Right renal cortex interstitium (tissue), 3 donors: ENCODE measurements at regions not wholly inside any gene's neighbourhood (a gene's known extent, or its start where the extent isn't known, plus 50 kb on each side); places are given as distances from the start of the nearest gene placed in this dataset.
"Not testable (repeated sequence)": the region's sequence is repeated elsewhere in the genome, so short reads cannot be mapped to it uniquely, and the experiment has no call there.

Experiments used
- DNase-seq, 3 donors: peaks; one replicate each; pipeline ENCODE4 v3.0.0-alpha.2; 2013; ENCODE audit warnings: low read depth in 3 of 3, low spot score in 2 of 3

DNA sequence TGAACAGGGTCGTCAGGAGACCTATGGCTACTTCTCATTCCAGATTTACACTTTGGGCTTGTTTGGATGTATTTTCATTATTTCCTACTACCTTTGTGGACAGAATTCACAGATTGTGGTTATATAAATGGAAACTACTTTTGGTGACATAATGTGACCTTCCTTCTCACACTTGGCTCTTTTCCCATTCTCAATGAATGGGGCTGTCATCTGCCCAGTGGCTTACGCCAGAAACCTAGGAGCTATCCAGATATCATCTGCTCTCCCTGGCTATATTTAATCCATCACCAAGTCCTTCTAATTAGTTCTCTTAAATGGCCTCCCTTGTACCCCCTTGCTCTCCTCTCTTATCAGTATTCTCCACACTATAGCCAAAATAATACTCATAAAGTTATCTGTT is 1606.8 kb downstream of the KHDRBS2 start:
- no peak for DNase-seq

DNA sequence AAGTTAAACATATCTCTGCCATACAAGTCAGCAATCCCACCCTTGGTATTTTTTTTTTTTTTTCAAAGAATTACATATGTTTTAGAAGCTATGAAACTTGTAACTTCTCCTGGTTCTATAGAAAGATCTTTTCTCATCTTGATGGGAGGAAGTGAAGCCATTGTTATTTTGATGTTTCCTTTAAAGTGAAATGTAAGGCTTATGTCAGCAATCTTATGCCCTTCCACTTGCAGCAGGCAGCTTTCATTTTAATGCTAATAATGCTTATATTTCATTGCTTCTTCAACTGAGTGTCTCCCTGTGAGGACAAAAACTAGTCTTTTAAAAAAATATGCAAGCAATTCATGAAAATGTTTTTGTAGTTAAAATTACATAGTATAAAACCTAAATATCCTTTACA is 1614.7 kb downstream of the KHDRBS2 start:
- DNase-seq: no peak

DNA sequence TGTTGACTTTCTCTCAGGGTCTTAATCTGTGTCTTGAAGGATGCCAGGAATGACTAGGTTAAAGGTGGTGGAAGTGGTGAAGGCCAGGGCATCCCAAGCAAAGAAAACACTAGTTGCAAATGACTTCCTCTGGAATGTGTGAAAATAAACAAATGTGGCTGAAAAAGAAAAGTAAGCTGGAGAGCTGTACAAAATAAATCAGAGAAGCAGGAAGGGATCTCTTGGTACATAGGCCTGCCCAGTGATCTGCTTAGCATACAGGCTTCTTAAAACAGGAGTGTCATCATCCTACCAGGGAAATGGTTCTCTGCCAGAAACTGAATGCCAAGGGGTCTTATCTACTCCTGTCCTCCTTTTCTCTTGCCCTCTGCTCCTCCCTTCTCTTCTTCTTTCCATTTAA is 1616.0 kb downstream of the KHDRBS2 start:
- no peak for DNase-seq

DNA sequence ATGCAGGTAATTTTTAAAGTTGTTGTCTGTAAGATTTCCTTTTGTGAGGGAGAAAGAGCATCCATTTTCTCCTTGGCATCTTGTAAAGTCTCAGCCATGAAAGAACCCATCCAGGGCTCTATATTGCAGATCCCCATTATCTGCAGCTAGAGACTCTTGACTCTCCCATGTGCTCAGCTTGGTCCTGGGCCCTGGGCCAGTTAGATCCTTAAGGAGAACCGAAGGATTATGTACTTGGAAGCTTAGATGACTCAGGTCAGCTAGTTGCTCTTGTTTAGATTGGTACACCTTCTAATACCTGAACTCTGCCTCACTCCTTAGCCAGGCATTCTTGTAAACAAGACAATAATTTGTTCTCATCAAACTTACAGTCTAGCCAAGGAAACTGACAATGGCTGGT is 1617.6 kb downstream of the KHDRBS2 start:
- DNase-seq: no peak

DNA sequence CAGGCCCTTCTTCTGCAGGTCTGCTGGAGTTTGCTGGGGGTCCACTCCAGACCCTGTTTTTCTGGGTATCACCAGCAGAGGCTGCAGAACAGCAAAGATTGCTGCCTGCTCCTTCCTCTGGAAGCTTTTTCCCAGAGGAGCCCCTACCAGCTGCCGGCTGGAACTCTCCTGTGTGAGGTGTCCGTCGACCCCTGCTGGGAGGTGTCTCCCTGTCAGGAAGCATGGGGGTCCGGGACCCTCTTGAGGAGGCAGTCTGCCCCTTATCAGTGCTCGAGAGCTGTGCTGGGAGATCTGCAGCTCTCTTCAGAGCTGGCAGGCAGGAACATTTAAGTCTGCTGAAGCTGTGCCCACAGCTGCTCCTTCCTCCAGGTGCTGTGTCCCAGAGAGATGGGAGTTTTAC is 1622.8 kb downstream of the KHDRBS2 start:
- DNase-seq: not testable (repeated sequence)

DNA sequence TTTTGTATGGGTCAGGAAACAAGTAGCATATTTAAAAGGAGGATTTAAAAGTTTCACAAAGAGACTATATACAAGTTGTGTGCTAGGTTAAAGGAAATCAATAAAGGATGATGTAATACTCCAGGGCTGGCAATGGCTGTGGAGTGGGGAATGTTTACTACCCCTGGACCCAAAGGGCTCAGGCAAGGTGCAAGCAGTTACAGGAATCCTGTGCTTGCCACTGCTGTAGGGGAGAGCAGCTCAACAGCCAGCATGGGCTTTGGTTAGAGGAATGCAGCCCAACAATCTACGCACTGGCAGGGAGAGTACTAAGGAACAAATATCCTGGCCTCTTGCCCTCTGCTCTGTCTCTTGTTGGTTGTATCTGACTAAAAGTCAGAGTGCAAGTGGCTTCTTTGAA is 1642.2 kb downstream of the KHDRBS2 start:
- no peak for DNase-seq

DNA sequence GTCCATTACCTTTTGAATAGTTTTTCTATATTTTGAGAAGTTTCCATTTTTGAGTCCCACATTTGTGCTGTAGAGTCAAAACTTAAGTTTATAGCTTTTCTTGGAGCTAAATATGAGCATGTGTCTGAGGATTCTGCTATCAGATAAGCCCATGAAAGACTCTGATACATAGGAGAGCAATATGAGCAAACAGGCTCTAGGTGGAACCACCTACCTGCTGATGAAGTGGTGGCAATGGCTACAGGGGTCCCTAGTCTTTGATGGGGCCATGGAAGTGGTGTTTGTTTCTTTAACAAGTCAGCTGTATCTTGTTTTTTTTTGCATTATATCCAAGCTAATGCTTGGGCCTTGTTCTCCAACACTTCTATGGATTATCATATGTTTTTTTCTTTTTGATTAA is 1646.8 kb downstream of the KHDRBS2 start:
- not testable (repeated sequence) for DNase-seq
